ES-I3 (cell line): ENCODE measurements at regions not wholly inside any gene's neighbourhood (a gene's known extent, or its start where the extent isn't known, plus 50 kb on each side); places are given as distances from the start of the nearest gene placed in this dataset.

Source experiments
- H3K36me3 ChIP-seq: 2 replicates; pipeline ENCODE4 v1.6.1; 2013; ENCODE audit warnings: mild to moderate bottlenecking, low read length, control low read depth, moderate library complexity; ENCODE audit not compliant: insufficient read depth
- H3K4me1 ChIP-seq: 2 replicates; pipeline ENCODE4 v1.6.1; 2013; ENCODE audit warnings: mild to moderate bottlenecking, control low read depth, low read length; ENCODE audit not compliant: insufficient read depth
- H3K9ac ChIP-seq: 2 replicates; pipeline ENCODE4 v1.6.1; 2013; ENCODE audit warnings: low read depth, mild to moderate bottlenecking, low read length, moderate library complexity
- H3K9me3 ChIP-seq: 2 replicates; pipeline ENCODE4 v1.6.1; 2013; ENCODE audit warnings: mild to moderate bottlenecking, low read length, moderate library complexity; ENCODE audit not compliant: control insufficient read depth, insufficient read depth

DNA sequence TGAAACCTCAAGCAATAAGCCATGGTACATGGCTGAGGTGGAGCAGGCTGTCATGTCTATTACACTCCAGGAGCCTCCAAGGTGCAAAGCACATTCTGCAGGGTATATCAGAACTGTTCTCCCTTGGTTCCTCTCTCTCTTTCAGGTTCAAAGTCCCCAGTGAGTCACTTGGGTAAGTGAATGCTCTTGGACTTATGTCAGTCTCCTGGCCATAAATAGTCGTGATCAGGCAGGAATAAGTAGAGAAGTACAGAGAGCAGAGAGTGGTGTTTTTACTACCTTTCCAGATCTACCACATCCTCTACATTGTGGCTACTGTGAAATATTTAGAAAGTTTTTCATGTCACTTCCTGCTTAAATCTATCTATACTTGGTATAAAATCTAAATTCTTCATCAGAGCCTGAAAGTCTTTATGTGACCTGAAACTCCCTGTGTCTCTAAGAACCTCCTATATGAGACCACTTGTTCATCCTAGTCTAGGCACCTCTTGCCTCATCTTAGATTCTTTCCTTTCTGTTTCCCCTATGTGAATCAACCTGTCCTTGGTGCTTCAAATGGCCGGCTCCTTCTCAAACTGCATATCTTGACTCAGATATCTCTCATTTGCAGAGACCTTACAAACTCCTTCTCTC, 1077.6 kb upstream of the MAP3K7 start:
- no peaks in the 10 kb centered on the region; the same call in 1 of the 2 replicates for H3K9me3 ChIP-seq
- no peak overlapping the region for H3K9ac ChIP-seq
- no peaks in the 10 kb centered on the region for H3K4me1 ChIP-seq

DNA sequence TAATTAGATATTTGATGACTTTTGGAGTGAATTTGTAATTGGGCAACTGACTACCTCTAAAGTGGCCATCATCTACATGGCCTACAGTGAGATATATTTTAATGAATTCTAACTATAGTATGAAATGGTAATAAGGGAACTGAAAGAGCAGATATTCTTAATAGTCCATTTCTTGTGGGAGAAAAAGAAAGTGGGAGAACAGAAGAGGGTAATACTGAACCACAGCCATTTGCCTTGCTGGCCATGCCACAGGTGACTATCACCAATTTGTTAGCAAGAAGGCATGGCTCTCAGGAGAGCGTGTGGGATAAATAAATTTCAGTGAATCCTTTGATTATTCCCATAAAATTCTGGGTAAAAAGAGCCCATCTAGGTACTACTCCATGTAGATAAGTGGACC, 1074.0 kb upstream of the MAP3K7 start:
- no peaks in the 10 kb centered on the region for H3K4me1 ChIP-seq
- H3K9ac ChIP-seq, result no peak overlapping the region
- H3K9me3 ChIP-seq, result no peaks in the 10 kb centered on the region; the same call in 1 of the 2 replicates
- no peaks in the 10 kb centered on the region for H3K36me3 ChIP-seq

More for the DNA sequence above, 1077.6 kb upstream of the MAP3K7 start:
- H3K36me3 ChIP-seq, result no peaks in the 10 kb centered on the region

DNA sequence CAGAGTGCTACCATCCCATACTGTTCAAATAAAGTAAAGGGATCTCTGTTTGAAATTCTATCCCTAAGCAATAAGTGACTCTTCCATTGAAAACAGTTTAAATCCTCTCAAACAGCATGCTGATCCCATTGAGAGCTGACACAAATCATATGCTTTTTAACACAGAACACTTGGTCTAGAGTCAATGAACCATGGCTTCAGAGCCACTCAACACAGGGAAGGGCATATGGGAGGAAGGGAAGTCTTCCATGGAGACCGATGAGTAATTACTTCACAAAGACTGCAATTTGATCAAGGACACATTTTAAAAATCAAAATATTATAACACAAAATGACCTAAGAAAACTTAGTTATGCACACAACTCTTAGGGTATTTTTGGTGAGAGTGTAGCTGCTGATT, 1073.0 kb upstream of the MAP3K7 start:
- H3K4me1 ChIP-seq, result peaks cover 6% of the 10 kb centered on the region; the same call in 1 of the 2 replicates
- H3K9me3 ChIP-seq, result no peaks in the 10 kb centered on the region; the same call in 1 of the 2 replicates
- no peak overlapping the region for H3K9ac ChIP-seq
- no peaks in the 10 kb centered on the region for H3K36me3 ChIP-seq

GRCh38 chr6:91654793-91655192, 1067.9 kb upstream of the MAP3K7 start:
- Histone ChIP-seq H3K36me3 (no peaks in the 10 kb centered on the region), H3K9ac (no peak overlapping the region), H3K4me1 (peaks cover 14% of the 10 kb centered on the region; the same call in 1 of the 2 replicates), H3K9me3 (no peaks in the 10 kb centered on the region)

- H3K36me3 ChIP-seq, result no peaks in the 10 kb centered on the region
- peaks cover 14% of the 10 kb centered on the region; the same call in 1 of the 2 replicates for H3K4me1 ChIP-seq
- H3K9ac ChIP-seq, result no peak overlapping the region
- no peaks in the 10 kb centered on the region for H3K9me3 ChIP-seq
These were observed 1067.5 kb upstream of the MAP3K7 start for GRCh38 chr6:91654357-91654756.

- H3K4me1 ChIP-seq, result peaks cover 14% of the 10 kb centered on the region; the same call in 1 of the 2 replicates
- no peaks in the 10 kb centered on the region for H3K9me3 ChIP-seq
- no peaks in the 10 kb centered on the region for H3K36me3 ChIP-seq
- no peak overlapping the region for H3K9ac ChIP-seq
These were observed 1067.0 kb upstream of the MAP3K7 start for GRCh38 chr6:91653895-91654294.

GRCh38 chr6:91653076-91653723, 1066.3 kb upstream of the MAP3K7 start:
- H3K9ac ChIP-seq, result no peak overlapping the region
- H3K9me3 ChIP-seq, result no peaks in the 10 kb centered on the region
- peaks cover 14% of the 10 kb centered on the region; the same call in 1 of the 2 replicates for H3K4me1 ChIP-seq
- no peaks in the 10 kb centered on the region for H3K36me3 ChIP-seq

DNA sequence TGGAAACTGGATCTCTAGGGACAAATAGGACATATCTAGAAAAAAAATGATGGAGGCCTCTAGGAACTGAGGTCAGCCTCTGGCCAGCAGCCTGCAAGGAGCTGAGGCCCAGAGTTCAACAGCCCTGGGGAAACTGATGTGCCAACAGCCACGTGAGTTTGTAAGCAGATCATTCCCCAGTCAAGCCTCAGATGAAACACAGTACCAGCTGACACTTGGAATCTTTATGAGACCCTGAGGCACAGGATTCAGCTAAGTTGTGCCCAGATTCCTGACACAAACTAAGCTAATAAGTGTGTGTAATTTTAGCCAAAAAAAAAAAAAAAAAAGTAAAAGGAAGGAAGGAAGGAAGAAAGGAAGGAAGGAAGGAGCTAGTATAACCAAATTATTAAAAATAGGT, 1059.8 kb upstream of the MAP3K7 start:
- no peaks in the 10 kb centered on the region for H3K4me1 ChIP-seq
- H3K9ac ChIP-seq, result no peak overlapping the region
- H3K9me3 ChIP-seq, result no peaks in the 10 kb centered on the region
- H3K36me3 ChIP-seq, result no peaks in the 10 kb centered on the region

- H3K9me3 ChIP-seq, result no peaks in the 10 kb centered on the region
- no peaks in the 10 kb centered on the region for H3K36me3 ChIP-seq
- H3K4me1 ChIP-seq, result no peaks in the 10 kb centered on the region
- H3K9ac ChIP-seq, result no peak overlapping the region
These were observed 1058.9 kb upstream of the MAP3K7 start for GRCh38 chr6:91645811-91646210.

GRCh38 chr6:91637217-91637616, 1050.3 kb upstream of the MAP3K7 start:
- no peaks in the 10 kb centered on the region for H3K36me3 ChIP-seq
- peaks cover 7% of the 10 kb centered on the region; the same call in 1 of the 2 replicates for H3K4me1 ChIP-seq
- no peaks in the 10 kb centered on the region for H3K9me3 ChIP-seq
- no peak overlapping the region for H3K9ac ChIP-seq

DNA sequence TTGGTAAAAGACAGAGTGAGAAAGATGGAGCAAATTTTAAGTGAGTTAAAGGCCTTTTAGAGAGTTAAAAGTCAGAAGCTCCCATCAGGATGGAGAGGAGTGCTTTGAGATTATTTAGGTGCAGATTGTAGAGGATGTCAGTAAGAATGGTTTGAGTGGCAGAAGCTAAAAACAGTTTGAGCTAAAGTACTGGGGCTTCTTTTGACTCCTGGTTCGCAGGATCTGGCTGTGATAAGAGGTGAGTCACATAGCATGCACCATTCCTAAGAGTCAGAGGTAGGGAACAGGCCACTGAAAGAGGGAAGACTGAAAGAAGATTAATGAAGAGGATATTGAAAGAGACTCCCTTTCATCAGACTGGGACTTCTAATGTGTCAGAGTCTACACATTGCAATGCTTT, 1047.9 kb upstream of the MAP3K7 start:
- no peaks in the 10 kb centered on the region for H3K9me3 ChIP-seq
- no peak overlapping the region for H3K9ac ChIP-seq
- peaks cover 7% of the 10 kb centered on the region; the same call in 1 of the 2 replicates for H3K4me1 ChIP-seq
- H3K36me3 ChIP-seq, result no peaks in the 10 kb centered on the region

- H3K9ac ChIP-seq, result no peak overlapping the region
- no peaks in the 10 kb centered on the region for H3K9me3 ChIP-seq
- no peaks in the 10 kb centered on the region for H3K36me3 ChIP-seq
- peaks cover 7% of the 10 kb centered on the region; the same call in 1 of the 2 replicates for H3K4me1 ChIP-seq
These were observed 1046.7 kb upstream of the MAP3K7 start for GRCh38 chr6:91633374-91634111.

- Histone ChIP-seq H3K36me3 (no peaks in the 10 kb centered on the region), H3K9me3 (no peaks in the 10 kb centered on the region), H3K4me1 (peaks cover 7% of the 10 kb centered on the region; the same call in 1 of the 2 replicates)
These were observed 1045.4 kb upstream of the MAP3K7 start for GRCh38 chr6:91632308-91632707.

GRCh38 chr6:91631227-91631626, 1044.4 kb upstream of the MAP3K7 start:
- no peaks in the 10 kb centered on the region for H3K9me3 ChIP-seq
- no peaks in the 10 kb centered on the region for H3K36me3 ChIP-seq
- peaks cover 7% of the 10 kb centered on the region; the same call in 1 of the 2 replicates for H3K4me1 ChIP-seq
- no peak overlapping the region for H3K9ac ChIP-seq

More at GRCh38 chr6:91632308-91632707, 1045.4 kb upstream of the MAP3K7 start:
- H3K9ac ChIP-seq, result no peak overlapping the region
